ENCODE measurements at regions not wholly inside any gene's neighbourhood (a gene's known extent, or its start where the extent isn't known, plus 50 kb on each side); places are given as distances from the start of the nearest gene placed in this dataset.

- no peak for TF ChIP-seq ZSCAN29 (IDR thresholded peaks at IDR 0.05)
- TF ChIP-seq FOXM1 (IDR thresholded peaks at IDR 0.05; ENCODE audit: low read depth, low read length), result no peak
- TF ChIP-seq, protein P1, sequence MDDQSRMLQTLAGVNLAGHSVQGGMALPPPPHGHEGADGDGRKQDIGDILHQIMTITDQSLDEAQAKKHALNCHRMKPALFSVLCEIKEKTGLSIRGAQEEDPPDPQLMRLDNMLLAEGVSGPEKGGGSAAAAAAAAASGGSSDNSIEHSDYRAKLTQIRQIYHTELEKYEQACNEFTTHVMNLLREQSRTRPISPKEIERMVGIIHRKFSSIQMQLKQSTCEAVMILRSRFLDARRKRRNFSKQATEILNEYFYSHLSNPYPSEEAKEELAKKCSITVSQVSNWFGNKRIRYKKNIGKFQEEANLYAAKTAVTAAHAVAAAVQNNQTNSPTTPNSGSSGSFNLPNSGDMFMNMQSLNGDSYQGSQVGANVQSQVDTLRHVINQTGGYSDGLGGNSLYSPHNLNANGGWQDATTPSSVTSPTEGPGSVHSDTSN (IDR thresholded peaks at IDR 0.05; ENCODE audit: insufficient replicate concordance, low read depth, low read length), result no peak
- TF ChIP-seq E2F4 (IDR thresholded peaks at IDR 0.05; ENCODE audit: low read depth, low read length), result no peak
- TF ChIP-seq, protein P2, sequence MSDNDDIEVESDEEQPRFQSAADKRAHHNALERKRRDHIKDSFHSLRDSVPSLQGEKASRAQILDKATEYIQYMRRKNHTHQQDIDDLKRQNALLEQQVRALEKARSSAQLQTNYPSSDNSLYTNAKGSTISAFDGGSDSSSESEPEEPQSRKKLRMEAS (IDR thresholded peaks at IDR 0.05; ENCODE audit: low read depth, low read length), result no peak
- TF ChIP-seq HDAC2 (IDR thresholded peaks at IDR 0.05), result no peak
- TF ChIP-seq ZNF217 (IDR thresholded peaks at IDR 0.05), result no peak
- TF ChIP-seq, protein P3, sequence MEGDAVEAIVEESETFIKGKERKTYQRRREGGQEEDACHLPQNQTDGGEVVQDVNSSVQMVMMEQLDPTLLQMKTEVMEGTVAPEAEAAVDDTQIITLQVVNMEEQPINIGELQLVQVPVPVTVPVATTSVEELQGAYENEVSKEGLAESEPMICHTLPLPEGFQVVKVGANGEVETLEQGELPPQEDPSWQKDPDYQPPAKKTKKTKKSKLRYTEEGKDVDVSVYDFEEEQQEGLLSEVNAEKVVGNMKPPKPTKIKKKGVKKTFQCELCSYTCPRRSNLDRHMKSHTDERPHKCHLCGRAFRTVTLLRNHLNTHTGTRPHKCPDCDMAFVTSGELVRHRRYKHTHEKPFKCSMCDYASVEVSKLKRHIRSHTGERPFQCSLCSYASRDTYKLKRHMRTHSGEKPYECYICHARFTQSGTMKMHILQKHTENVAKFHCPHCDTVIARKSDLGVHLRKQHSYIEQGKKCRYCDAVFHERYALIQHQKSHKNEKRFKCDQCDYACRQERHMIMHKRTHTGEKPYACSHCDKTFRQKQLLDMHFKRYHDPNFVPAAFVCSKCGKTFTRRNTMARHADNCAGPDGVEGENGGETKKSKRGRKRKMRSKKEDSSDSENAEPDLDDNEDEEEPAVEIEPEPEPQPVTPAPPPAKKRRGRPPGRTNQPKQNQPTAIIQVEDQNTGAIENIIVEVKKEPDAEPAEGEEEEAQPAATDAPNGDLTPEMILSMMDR (IDR thresholded peaks at IDR 0.05 in 2 of 3, conservative IDR thresholded peaks at IDR 0.05 in 1 of 3; ENCODE audit: control insufficient read depth in 2 of 3, extremely low read depth in 1 of 3, insufficient read depth in 1 of 3, low read depth in 3 of 3, low read length in 3 of 3), result no peak
- TF ChIP-seq ATF3 (IDR thresholded peaks at IDR 0.05; ENCODE audit: borderline replicate concordance, extremely low read depth, low read depth, low read length), result no peak
These were observed 646.1 kb upstream of the PCDH20 start for GRCh38 chr13:62061751-62062150.
